ENCODE measurements at regions not wholly inside any gene's neighbourhood (a gene's known extent, or its start where the extent isn't known, plus 50 kb on each side); places are given as distances from the start of the nearest gene placed in this dataset.
"Not testable (repeated sequence)": the region's sequence is repeated elsewhere in the genome, so short reads cannot be mapped to it uniquely, and the experiment has no call there.

DNA sequence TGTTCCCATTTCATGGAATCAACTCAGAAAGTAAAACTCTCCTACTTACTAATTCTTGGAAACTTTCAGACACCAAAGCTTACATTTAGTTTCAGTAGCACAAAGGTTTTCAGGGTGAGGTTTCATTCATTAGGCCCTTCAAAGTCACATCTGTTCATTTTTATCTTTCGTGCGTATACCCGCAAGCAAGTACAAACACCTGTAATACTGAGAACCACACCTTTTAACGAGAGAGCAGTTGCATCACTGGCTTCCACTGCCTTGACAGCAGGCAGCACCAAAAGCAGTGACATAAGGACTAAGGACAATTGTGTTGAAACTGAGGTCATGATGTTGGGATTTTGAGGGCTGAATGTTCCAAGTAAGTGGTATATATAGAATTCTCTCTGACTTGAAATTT lies 60.5 kb downstream of the GOLGA6L22 start:
- DNase-seq; H3K27me3 ChIP-seq (ENCODE audit: low read depth); intact Hi-C loops (cut with micrococcal nuclease); H3K9me3 ChIP-seq (replicated peaks); H3K4me1 ChIP-seq; H3K27ac ChIP-seq (replicated peaks); H3K36me3 ChIP-seq; H3K4me3 ChIP-seq: not testable (repeated sequence)

DNA sequence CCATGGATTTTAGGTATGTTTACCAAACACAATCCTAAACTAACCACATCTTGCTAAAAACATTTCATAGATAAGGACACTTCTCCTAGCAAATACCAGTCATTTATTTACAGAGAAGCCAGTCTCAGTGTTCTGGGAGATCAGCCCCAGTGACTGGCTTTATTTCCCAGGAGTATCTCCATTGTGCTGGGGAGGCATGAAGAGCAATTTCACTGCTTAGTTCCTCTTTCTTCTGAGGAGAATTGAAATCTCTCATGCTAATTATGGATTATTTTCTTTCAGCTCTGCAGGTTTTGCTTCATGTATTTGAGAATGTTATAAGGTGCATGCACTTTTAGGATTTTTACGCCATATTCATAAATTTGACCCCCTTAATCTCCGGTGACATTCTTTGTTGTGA lies 67.8 kb downstream of the GOLGA6L22 start:
- DNase-seq; H3K36me3 ChIP-seq; intact Hi-C loops (cut with micrococcal nuclease); H3K27ac ChIP-seq (replicated peaks); H3K9me3 ChIP-seq (replicated peaks); H3K4me1 ChIP-seq; H3K4me3 ChIP-seq; H3K27me3 ChIP-seq (ENCODE audit: low read depth): not testable (repeated sequence)

DNA sequence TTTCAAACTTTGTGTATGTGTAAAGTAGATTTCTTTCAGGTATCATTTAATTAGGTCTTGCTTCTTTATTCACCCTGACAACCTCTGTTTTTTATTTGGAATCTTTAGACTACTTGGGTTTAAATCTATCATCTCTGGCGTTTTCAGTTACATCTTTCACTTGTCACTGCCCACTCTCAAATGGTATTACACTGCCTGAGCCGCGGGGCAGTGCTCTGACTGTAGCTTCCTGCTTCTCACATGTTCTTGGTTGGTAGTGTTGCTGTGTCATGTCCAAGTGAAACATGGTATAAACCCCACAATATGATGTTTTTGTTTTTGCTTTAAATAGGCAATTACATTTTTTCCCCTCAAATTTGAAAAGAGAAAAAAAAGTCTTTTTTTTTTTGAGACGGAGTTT lies 68.3 kb downstream of the GOLGA6L22 start:
- H3K4me3 ChIP-seq; H3K4me1 ChIP-seq; H3K27ac ChIP-seq (replicated peaks); H3K9me3 ChIP-seq (replicated peaks); DNase-seq; intact Hi-C loops (cut with micrococcal nuclease); H3K36me3 ChIP-seq; H3K27me3 ChIP-seq (ENCODE audit: low read depth): not testable (repeated sequence)

DNA sequence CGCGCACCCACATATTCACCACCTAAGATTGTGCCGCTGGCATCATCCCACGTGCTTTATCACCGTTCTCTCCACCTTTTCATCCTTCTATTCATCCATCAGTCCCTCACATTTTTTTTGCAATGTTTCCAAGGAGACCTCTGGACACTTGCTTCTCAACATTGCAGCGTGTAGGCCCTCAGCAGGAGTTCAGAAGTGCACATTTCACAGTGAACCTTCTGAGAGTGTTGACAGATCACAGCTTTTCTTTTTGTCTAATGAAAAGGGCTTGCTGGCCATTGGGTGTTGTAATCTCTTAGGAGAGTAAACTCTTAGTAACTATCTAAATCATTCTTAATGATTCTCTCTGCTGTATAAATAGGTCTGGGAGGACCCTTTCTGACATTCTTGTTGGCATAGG lies 70.5 kb downstream of the GOLGA6L22 start:
- H3K4me3 ChIP-seq; DNase-seq; intact Hi-C loops (cut with micrococcal nuclease); H3K36me3 ChIP-seq; H3K27me3 ChIP-seq (ENCODE audit: low read depth); H3K27ac ChIP-seq (replicated peaks); H3K4me1 ChIP-seq; H3K9me3 ChIP-seq (replicated peaks): not testable (repeated sequence)

DNA sequence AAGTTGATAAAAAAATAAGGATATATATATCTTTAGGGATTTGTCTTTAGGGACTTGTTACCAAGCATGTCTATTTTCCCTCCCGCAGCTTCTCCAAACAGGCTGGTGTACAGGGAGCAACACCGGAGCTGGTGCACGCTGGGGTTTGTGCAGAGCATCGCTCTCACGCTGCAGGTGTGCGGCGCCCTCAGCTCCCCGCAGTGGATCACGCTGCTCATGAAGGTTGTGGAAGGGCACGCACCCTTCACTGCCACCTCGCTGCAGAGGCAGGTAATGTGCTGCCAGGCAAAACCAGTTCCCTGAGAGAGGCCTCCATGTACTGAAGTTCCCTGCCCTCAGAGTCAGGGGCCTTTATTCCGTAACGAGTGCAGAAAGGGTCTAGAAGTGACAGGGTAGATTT lies 101.0 kb downstream of the GOLGA6L22 start:
- intact Hi-C loops (cut with micrococcal nuclease); H3K27me3 ChIP-seq (ENCODE audit: low read depth); H3K4me1 ChIP-seq; H3K36me3 ChIP-seq; H3K9me3 ChIP-seq (replicated peaks); DNase-seq; H3K27ac ChIP-seq (replicated peaks); H3K4me3 ChIP-seq: not testable (repeated sequence)

DNA sequence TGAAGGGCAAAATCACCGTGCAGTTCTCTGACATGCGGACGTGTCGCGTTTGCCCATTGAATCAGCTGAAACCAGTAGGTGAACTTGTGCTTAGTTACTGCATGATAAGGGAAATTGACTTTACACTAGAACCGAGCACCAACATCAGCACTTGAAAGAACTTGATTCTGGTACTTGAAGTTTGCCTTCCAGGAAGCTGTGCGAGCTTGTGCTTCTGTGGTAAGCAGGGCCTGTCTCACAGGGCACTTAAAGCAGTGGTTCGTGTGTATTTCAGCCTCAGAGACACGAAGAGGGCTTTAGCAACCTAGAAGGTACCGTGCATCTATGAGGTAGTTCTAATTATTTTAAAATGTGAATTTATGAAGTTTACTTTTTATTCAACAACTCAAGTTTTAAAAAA lies 103.0 kb downstream of the GOLGA6L22 start:
- intact Hi-C loops (cut with micrococcal nuclease); DNase-seq; H3K4me3 ChIP-seq: not testable (repeated sequence)

DNA sequence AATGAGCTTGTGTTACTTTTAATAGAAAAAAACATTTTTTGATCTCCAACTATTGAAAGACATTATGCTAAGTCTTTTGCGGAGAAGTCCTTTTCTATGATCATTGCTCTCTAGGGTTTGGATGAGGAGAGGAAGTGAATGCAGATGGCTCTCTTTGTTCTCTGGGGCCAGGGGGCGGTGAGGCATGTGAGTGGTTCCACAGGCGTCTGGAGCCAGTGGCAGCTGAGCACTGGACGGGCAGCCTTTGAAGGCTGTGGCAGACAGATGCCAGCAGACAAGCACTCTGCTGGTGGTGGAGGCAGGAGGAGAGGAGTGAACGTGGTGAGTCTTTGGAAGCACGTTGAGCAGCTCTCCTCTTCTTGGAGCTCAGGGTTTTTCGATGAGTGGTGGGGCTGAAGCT lies 107.8 kb downstream of the GOLGA6L22 start:
- DNase-seq; intact Hi-C loops (cut with micrococcal nuclease); H3K27me3 ChIP-seq (ENCODE audit: low read depth); H3K36me3 ChIP-seq; H3K27ac ChIP-seq (replicated peaks); H3K4me3 ChIP-seq; H3K4me1 ChIP-seq; H3K9me3 ChIP-seq (replicated peaks): not testable (repeated sequence)

More for the DNA sequence above, 103.0 kb downstream of the GOLGA6L22 start:
- H3K27me3 ChIP-seq (ENCODE audit: low read depth); H3K4me1 ChIP-seq; H3K9me3 ChIP-seq (replicated peaks); H3K36me3 ChIP-seq; H3K27ac ChIP-seq (replicated peaks): not testable (repeated sequence)

DNA sequence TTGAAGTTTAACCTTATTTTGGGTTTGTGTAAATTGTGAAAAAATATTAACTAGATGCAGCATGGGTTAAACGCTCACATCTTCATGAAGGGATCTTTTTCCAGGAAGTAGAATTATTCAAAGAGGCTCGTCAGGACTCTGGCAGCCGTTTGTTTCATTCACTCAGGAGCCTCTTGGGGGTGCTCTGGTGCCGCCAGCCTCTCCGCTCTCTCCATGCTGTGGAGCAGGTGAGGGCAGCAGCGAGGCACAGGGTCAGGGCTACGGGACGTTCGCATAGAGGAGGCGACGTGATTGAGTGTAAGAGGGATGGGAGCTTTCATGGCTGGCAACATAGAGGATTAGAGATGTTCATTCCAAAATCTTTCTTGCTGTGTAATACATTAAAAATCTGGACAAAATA lies 110.8 kb downstream of the GOLGA6L22 start:
- H3K4me3 ChIP-seq; intact Hi-C loops (cut with micrococcal nuclease); H3K27ac ChIP-seq (replicated peaks); H3K36me3 ChIP-seq; H3K4me1 ChIP-seq; H3K27me3 ChIP-seq (ENCODE audit: low read depth); H3K9me3 ChIP-seq (replicated peaks); DNase-seq: not testable (repeated sequence)

DNA sequence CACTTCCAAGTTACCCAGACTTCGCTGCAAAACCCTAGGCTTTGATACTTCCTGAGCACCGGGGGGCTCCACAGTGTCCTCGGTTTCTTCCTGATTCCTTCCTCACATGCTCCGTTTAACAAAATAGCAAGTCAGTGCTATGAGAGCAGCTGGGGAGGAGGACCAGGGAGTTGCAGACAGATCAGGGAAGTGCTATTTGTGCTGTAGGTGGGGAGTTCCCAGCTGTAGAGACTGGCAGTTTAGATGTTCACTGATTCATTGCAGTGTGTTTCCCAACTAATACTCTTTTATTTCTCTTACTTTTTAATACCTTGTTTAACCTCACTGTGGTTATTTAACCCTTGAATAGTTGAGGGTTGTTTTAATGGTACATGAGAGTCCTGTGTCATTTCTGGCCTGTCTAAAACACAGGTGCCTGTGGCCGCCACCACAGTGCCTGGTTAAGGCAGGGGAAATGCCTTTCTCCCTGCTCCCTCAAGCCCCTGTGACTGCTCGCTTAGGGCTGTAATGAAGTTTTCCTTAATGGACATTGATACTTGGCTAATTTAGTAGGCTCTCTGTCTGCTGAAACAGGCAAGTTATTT lies 113.5 kb downstream of the GOLGA6L22 start:
- H3K4me3 ChIP-seq; H3K4me1 ChIP-seq; H3K27me3 ChIP-seq (ENCODE audit: low read depth); intact Hi-C loops (cut with micrococcal nuclease); H3K27ac ChIP-seq (replicated peaks); H3K9me3 ChIP-seq (replicated peaks); H3K36me3 ChIP-seq; DNase-seq: not testable (repeated sequence)

DNA sequence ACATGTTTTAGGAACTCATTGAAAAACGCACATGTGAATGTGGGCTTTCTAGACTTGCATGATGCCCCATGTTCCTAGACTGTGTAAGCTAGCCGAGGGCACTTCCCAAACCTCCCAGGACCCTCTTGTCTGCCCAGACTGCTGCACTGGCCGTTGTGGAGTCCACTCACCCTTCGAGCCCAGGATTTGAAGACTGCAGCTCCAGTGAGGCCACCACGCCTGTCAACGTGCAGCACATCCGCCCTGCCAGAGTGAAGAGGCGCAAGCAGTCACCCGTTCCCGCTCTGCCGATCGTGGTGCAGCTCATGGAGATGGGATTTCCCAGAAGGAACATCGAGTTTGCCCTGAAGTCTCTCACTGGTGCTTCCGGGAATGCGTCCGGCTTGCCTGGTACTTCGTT lies 114.1 kb downstream of the GOLGA6L22 start:
- H3K4me1 ChIP-seq; H3K27me3 ChIP-seq (ENCODE audit: low read depth); H3K4me3 ChIP-seq; H3K27ac ChIP-seq (replicated peaks); H3K36me3 ChIP-seq; intact Hi-C loops (cut with micrococcal nuclease); DNase-seq; H3K9me3 ChIP-seq (replicated peaks): not testable (repeated sequence)

DNA sequence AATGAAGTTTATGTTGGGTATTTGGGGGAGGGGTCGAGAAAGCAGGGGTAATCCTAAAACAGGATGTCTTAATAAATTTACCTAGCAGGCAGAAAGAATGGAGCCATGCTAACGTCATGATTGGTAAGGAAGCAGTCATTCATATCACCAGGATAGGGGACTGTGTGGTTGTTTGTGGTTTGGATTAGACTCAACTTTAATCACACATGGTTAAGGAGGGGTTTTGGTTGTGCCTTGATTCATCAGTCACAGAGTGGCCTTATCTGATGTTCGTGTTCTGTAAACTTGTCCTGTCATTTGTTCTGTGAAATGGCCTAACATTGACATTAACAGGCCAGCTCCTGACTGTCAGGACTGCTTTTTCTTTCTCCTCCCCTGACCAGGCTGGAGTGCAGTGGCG lies 119.1 kb downstream of the GOLGA6L22 start:
- H3K36me3 ChIP-seq; H3K9me3 ChIP-seq (replicated peaks); DNase-seq; H3K27ac ChIP-seq (replicated peaks); H3K4me3 ChIP-seq; H3K27me3 ChIP-seq (ENCODE audit: low read depth); intact Hi-C loops (cut with micrococcal nuclease); H3K4me1 ChIP-seq: not testable (repeated sequence)

DNA sequence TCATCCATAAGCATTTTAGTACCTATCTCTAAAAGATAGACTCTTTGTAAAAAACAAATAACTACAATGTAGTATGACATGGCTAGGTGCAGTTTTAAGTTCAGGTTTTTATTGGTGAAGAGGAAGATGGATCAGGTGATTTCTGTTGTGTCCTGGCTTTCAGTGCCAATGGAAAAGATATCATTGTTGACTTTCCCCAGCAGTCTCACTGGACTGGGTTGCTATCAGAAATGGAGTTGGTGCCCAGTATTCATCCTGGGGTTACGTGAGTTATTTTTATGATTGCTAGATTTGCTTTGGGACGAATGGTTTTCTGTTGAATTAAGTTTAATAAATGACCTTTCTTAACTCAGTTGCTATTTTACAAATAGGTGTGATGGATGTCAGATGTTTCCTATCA lies 120.5 kb downstream of the GOLGA6L22 start:
- intact Hi-C loops (cut with micrococcal nuclease); H3K9me3 ChIP-seq (replicated peaks); H3K4me3 ChIP-seq; DNase-seq; H3K27ac ChIP-seq (replicated peaks); H3K36me3 ChIP-seq; H3K27me3 ChIP-seq (ENCODE audit: low read depth); H3K4me1 ChIP-seq: not testable (repeated sequence)

DNA sequence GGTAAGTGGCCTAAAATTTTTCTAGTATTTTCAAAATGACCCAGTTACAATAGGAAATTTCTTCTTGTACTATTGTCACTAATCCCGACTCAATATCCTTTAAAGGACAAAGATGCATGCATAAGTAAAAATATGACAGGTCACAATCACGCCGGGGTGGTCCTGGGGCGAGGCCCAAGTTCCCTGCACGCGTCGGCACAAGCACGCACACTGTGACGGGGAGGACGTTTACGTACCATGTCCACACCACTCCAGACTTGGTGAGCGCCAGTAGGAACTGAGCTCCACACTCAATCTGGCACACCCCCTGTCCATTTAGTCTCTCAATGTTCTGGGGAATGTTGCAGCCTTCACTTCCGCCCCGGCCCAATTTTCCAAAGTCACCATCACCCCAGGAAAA lies 128.7 kb downstream of the GOLGA6L22 start:
- H3K4me3 ChIP-seq; intact Hi-C loops (cut with micrococcal nuclease); H3K4me1 ChIP-seq; H3K36me3 ChIP-seq; DNase-seq; H3K27me3 ChIP-seq (ENCODE audit: low read depth); H3K27ac ChIP-seq (replicated peaks); H3K9me3 ChIP-seq (replicated peaks): not testable (repeated sequence)

DNA sequence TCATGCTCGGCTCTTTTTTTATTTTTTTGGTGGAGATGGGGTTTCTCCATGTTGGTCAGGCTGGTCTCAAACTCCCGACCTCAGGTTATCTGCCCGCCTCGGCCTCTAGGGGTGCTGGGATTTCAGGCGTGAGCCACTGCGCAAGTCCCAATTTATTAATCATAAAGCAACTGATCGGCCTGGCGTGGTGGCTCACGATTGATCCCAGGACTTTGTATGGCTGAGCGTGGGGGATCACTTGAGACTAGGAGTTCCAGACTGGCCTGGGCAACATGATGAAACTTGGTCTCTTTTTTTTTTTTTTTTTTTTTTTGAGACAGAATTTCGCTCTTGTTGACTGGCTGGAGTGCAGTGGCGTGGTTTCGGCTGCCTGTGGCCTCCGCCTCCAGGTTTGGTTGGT lies 139.8 kb downstream of the GOLGA6L22 start:
- H3K9me3 ChIP-seq (replicated peaks); H3K36me3 ChIP-seq; DNase-seq; H3K4me3 ChIP-seq; H3K4me1 ChIP-seq; H3K27ac ChIP-seq (replicated peaks); H3K27me3 ChIP-seq (ENCODE audit: low read depth); intact Hi-C loops (cut with micrococcal nuclease): not testable (repeated sequence)

Data from left ventricle myocardium inferior (tissue), 1 donor.